Heart left ventricle (tissue), 13 donors: ENCODE measurements at regions not wholly inside any gene's neighbourhood (a gene's known extent, or its start where the extent isn't known, plus 50 kb on each side); places are given as distances from the start of the nearest gene placed in this dataset.

ENCODE experiments used
- POLR2A ChIP-seq, 2 donors: fragments of 450-650 bp; IDR thresholded peaks; one replicate each; pipeline ENCODE4 v1.6.1; 2017; ENCODE audit warnings: antibody characterized with exemption in 2 of 2, mild to moderate bottlenecking in 2 of 2, moderate library complexity in 2 of 2
- TF ChIP-seq, protein P1 (sequence below), 12 donors: fragments of 200-600 bp; sonication (generic) in 4 of 12; IDR thresholded peaks; one replicate each; pipeline versions ENCODE4 v1.5.0 to v1.8.0; 2018 to 2022; ENCODE audit warnings: antibody characterized with exemption in 12 of 12, mild to moderate bottlenecking in 5 of 12
- donor health status: ischemic (EF 13 %, LVEDD 7.1; RV severe dilation, severe dysfunction).
- donor health status: DM: no; HTN: yes; CAD: no.
- donor health status: DM: no; HTN: no; CAD: no.
- donor health status: ischemic (EF 25% LVEDD 6.9; RV normal size, moderate dysfunction).
- donor health status: ischemic (EF 25% LVEDD 5.7; RV mildly dilated, moderate dysfunction).
- donor health status: ischemic (EF 35%, LVEDD 5.7; RV mildly dilated, moderate dysfunction).
- donor health status: nonischemic (EF 11% LVEDD 7.7; RV severe dilation, severe dysfunction).
- donor health status: DM: yes; HTN: yes; CAD: no.
- donor health status: PGD.
- donor health status: ischemic (EF 29% LVEDD 5.4; RV normal size, mild dysfunction).
- donor health status: nonischemic (EF 23%, LVEDD 6.1; RV moderate dilation, normal function).

DNA sequence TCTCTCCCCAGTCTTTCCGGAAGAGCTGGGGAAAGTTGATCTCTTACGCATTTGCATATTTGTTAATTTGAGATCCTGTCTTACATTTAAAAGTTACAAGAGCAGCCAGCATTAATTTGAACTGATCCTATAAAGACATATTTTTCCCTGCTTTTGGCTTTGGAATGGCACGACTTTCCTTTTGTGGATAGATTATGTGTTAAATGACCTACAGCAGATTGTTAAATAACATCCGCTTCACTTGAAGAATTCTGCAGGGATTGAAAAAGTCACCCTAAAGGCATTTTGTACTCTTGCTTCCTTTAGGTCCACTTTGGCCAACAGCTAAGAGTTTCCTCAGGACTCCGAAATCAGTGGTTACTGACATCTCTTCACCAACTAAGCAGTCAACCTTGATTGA lies 334.0 kb downstream of the TBC1D4 start:
- TF ChIP-seq, protein P1, sequence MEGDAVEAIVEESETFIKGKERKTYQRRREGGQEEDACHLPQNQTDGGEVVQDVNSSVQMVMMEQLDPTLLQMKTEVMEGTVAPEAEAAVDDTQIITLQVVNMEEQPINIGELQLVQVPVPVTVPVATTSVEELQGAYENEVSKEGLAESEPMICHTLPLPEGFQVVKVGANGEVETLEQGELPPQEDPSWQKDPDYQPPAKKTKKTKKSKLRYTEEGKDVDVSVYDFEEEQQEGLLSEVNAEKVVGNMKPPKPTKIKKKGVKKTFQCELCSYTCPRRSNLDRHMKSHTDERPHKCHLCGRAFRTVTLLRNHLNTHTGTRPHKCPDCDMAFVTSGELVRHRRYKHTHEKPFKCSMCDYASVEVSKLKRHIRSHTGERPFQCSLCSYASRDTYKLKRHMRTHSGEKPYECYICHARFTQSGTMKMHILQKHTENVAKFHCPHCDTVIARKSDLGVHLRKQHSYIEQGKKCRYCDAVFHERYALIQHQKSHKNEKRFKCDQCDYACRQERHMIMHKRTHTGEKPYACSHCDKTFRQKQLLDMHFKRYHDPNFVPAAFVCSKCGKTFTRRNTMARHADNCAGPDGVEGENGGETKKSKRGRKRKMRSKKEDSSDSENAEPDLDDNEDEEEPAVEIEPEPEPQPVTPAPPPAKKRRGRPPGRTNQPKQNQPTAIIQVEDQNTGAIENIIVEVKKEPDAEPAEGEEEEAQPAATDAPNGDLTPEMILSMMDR (IDR thresholded peaks at IDR 0.05): no peak
- TF ChIP-seq POLR2A (IDR thresholded peaks at IDR 0.05): no peak
